ENCODE measurements at regions not wholly inside any gene's neighbourhood (a gene's known extent, or its start where the extent isn't known, plus 50 kb on each side); places are given as distances from the start of the nearest gene placed in this dataset.

GRCh38 chr4:24705016-24705753 lies 90.2 kb upstream of the SOD3 start:
- H3K36me3 ChIP-seq: no peaks in the 10 kb centered on the region
- H3K27ac ChIP-seq: no peak overlapping the region
- DNase-seq (no peak), ATAC-seq (no peak)
- H3K27me3 ChIP-seq (ENCODE audit: low read depth): no peaks in the 10 kb centered on the region
- intact Hi-C loops (cut with DNase I): no loop called here
- peaks cover under 1% of the 10 kb centered on the region for H3K9me3 ChIP-seq
- no peaks in the 10 kb centered on the region for H3K4me1 ChIP-seq
- H3K4me3 ChIP-seq: no peak overlapping the region
- TF ChIP-seq CTCF (IDR thresholded peaks at IDR 0.05): no peak

DNA sequence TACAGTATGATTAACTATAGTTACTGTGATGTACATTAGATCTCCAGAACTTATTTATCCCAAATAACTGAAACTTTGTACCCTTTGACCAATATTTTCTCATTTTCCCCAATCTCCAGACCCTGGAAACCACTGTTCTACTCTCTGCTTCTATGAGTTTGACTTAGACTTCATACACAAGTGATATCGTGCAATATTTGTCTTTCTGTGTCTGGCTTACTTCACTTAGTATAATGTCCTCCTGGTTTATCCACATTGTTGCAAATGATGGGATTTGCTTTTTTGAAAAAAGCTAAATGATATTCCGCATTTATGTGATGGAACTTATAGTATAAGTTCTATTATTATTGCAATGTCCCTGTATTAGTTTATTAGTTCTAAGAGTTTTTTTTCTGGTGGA lies 81.8 kb upstream of the SOD3 start:
- H3K27me3 ChIP-seq (ENCODE audit: low read depth): no peaks in the 10 kb centered on the region
- no peak overlapping the region for H3K4me3 ChIP-seq
- no peaks in the 10 kb centered on the region for H3K36me3 ChIP-seq
- intact Hi-C loops (cut with DNase I): no loop called here
- DNase-seq: no peak
- peaks cover 7% of the 10 kb centered on the region for H3K9me3 ChIP-seq
- no peak for TF ChIP-seq CTCF (IDR thresholded peaks at IDR 0.05)
- H3K4me1 ChIP-seq: no peaks in the 10 kb centered on the region
- no peak for ATAC-seq
- H3K27ac ChIP-seq: no peak overlapping the region

- peak; percentile 58 to 68 for ATAC-seq
- intact Hi-C loops (cut with DNase I): no loop called here
Observed at GRCh38 chr4:24719615-24720014, 75.8 kb upstream of the SOD3 start.

DNA sequence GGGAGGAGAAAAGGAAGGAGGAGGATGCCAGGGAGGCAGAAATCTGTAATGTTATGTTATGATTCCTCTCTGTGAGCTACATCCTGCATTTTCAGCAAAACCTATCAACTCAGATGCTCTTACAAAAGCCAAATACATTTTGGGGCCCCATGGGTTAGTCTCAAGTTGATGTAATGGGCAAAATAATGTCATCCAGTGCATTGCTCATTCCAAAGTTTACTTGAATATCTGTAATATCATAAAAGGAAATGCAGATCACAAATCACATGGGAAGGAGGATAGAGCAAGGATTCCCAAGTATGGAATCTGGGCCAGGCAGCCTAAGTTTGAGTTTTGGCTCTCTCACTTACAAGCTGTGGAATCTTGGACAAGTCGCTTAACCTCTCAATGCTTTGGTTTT lies 74.9 kb upstream of the SOD3 start:
- no peak for DNase-seq
- H3K27ac ChIP-seq: no peak overlapping the region
- H3K4me1 ChIP-seq: no peaks in the 10 kb centered on the region
- no peak for TF ChIP-seq CTCF (IDR thresholded peaks at IDR 0.05)
- intact Hi-C loops (cut with DNase I): no loop called here
- no peak for ATAC-seq
- H3K9me3 ChIP-seq: no peaks in the 10 kb centered on the region
- H3K36me3 ChIP-seq: no peaks in the 10 kb centered on the region
- no peak overlapping the region for H3K4me3 ChIP-seq
- H3K27me3 ChIP-seq (ENCODE audit: low read depth): no peaks in the 10 kb centered on the region

More at GRCh38 chr4:24719615-24720014, 75.8 kb upstream of the SOD3 start:
- no peak for DNase-seq
- Histone ChIP-seq H3K36me3 (no peaks in the 10 kb centered on the region), H3K4me1 (no peaks in the 10 kb centered on the region), H3K9me3 (no peaks in the 10 kb centered on the region), H3K4me3 (no peak overlapping the region), H3K27ac (no peak overlapping the region), H3K27me3 (ENCODE audit: low read depth) (no peaks in the 10 kb centered on the region)
- TF ChIP-seq CTCF (IDR thresholded peaks at IDR 0.05): no peak

- intact Hi-C loops (cut with DNase I): no loop called here
- no peaks in the 10 kb centered on the region for H3K9me3 ChIP-seq
- DNase-seq: no peak
- no peak for ATAC-seq
- no peaks in the 10 kb centered on the region for H3K36me3 ChIP-seq
- no peak for TF ChIP-seq CTCF (IDR thresholded peaks at IDR 0.05)
- H3K27ac ChIP-seq: no peak overlapping the region
- no peaks in the 10 kb centered on the region for H3K4me1 ChIP-seq
- no peaks in the 10 kb centered on the region for H3K27me3 ChIP-seq (ENCODE audit: low read depth)
- no peak overlapping the region for H3K4me3 ChIP-seq
Observed at GRCh38 chr4:24720979-24721378, 74.4 kb upstream of the SOD3 start.
